H9 (cell line): ENCODE measurements at regions not wholly inside any gene's neighbourhood (a gene's known extent, or its start where the extent isn't known, plus 50 kb on each side); places are given as distances from the start of the nearest gene placed in this dataset.

ENCODE experiments used
- DNase-seq: peaks from one replicate; pipeline ENCODE4 v3.0.0-alpha.2; 2017
- H2AFZ ChIP-seq: one replicate; pipeline ENCODE4 v1.6.1; 2013; ENCODE audit warnings: mild to moderate bottlenecking, low read length, control low read depth, moderate library complexity
- H2AK5ac ChIP-seq: 2 replicates; pipeline ENCODE4 v1.6.1; 2013; ENCODE audit warnings: low read length, control low read depth, mixed read lengths; ENCODE audit not compliant: insufficient read length
- H2BK120ac ChIP-seq: one replicate; pipeline ENCODE4 v1.6.1; 2013; ENCODE audit warnings: low read depth, mild to moderate bottlenecking, low read length, control low read depth, inconsistent platforms; ENCODE audit not compliant: poor library complexity, severe bottlenecking
- H2BK12ac ChIP-seq: 2 replicates; pipeline ENCODE4 v1.6.1; 2013; ENCODE audit warnings: low read length, control low read depth, mixed read lengths, low read depth; ENCODE audit not compliant: insufficient read length
- H2BK15ac ChIP-seq: 2 replicates; pipeline ENCODE4 v1.6.1; 2013; ENCODE audit warnings: low read depth, low read length, control low read depth
- H2BK20ac ChIP-seq: one replicate; pipeline ENCODE4 v1.6.1; 2013; ENCODE audit warnings: low read depth, mild to moderate bottlenecking, low read length, control low read depth, inconsistent platforms; ENCODE audit not compliant: poor library complexity, severe bottlenecking
- H2BK5ac ChIP-seq: 2 replicates; pipeline ENCODE4 v1.6.1; 2013; ENCODE audit warnings: low read length, control low read depth, mixed read lengths; ENCODE audit not compliant: insufficient read length
- H3K14ac ChIP-seq: 2 replicates; pipeline ENCODE4 v1.6.1; 2013; ENCODE audit warnings: low read length, control low read depth; ENCODE audit not compliant: insufficient read depth
- H3K18ac ChIP-seq: 2 replicates; pipeline ENCODE4 v1.6.1; 2013; ENCODE audit warnings: low read depth, mild to moderate bottlenecking, mixed read lengths, low read length, control low read depth; ENCODE audit not compliant: insufficient read length
- H3K23ac ChIP-seq: 2 replicates; pipeline ENCODE4 v1.6.1; 2013; ENCODE audit warnings: low read length, control low read depth, mixed read lengths, low read depth; ENCODE audit not compliant: insufficient read length
- H3K23me2 ChIP-seq: 2 replicates; pipeline ENCODE4 v1.6.1; 2013; ENCODE audit warnings: low read depth, mild to moderate bottlenecking, mixed read lengths, low read length, control low read depth; ENCODE audit not compliant: insufficient read length, poor library complexity, severe bottlenecking
- H3K27ac ChIP-seq: 2 replicates; pipeline ENCODE4 v1.5.1; 2013; ENCODE audit warnings: low read length, control low read depth, mixed read lengths, low read depth; ENCODE audit not compliant: insufficient read length
- H3K27me3 ChIP-seq: 2 replicates; pipeline ENCODE4 v1.6.1; 2013; ENCODE audit warnings: low read length, control low read depth, inconsistent platforms; ENCODE audit not compliant: insufficient read depth
- H3K4ac ChIP-seq: 2 replicates; pipeline ENCODE4 v1.6.1; 2013; ENCODE audit warnings: low read depth, mild to moderate bottlenecking, control low read depth, inconsistent platforms, low read length, moderate library complexity
- H3K4me1 ChIP-seq: 2 replicates; pipeline ENCODE4 v1.6.1; 2013; ENCODE audit warnings: low read length, control low read depth, inconsistent platforms; ENCODE audit not compliant: insufficient read depth
- H3K4me2 ChIP-seq: 2 replicates; pipeline ENCODE4 v1.6.1; 2013; ENCODE audit warnings: low read length, control low read depth, mixed read lengths; ENCODE audit not compliant: insufficient read length, insufficient read depth
- H3K56ac ChIP-seq: 2 replicates; pipeline ENCODE4 v1.6.1; 2013; ENCODE audit warnings: low read depth, mild to moderate bottlenecking, mixed read lengths, low read length, control low read depth; ENCODE audit not compliant: insufficient read length
- H3K79me1 ChIP-seq: 2 replicates; pipeline ENCODE4 v1.6.1; 2013; ENCODE audit warnings: low read depth, mild to moderate bottlenecking, moderate library complexity, low read length, control low read depth, inconsistent platforms; ENCODE audit not compliant: insufficient read depth, poor library complexity, severe bottlenecking
- H3K79me2 ChIP-seq: 2 replicates; pipeline ENCODE4 v1.6.1; 2013; ENCODE audit warnings: low read length, control low read depth, inconsistent platforms; ENCODE audit not compliant: insufficient read depth
- H3K9ac ChIP-seq: 2 replicates; pipeline ENCODE4 v1.6.1; 2013; ENCODE audit warnings: low read length, control low read depth, mixed read lengths; ENCODE audit not compliant: insufficient read length; ENCODE audit errors: extremely low read depth
- H3K9me3 ChIP-seq: one replicate; pipeline ENCODE4 v1.6.1; 2013; ENCODE audit warnings: low read depth, low read length, inconsistent platforms; ENCODE audit not compliant: control insufficient read depth
- H3T11ph ChIP-seq: one replicate; pipeline ENCODE4 v1.6.1; 2013; ENCODE audit warnings: mild to moderate bottlenecking, low read length, control low read depth, inconsistent platforms
- H4K20me1 ChIP-seq: one replicate; pipeline ENCODE4 v1.6.1; 2013; ENCODE audit not compliant: control insufficient read depth, insufficient read length, insufficient read depth
- H4K5ac ChIP-seq: 2 replicates; pipeline ENCODE4 v1.6.1; 2013; ENCODE audit warnings: low read depth, mild to moderate bottlenecking, mixed read lengths, low read length, control low read depth; ENCODE audit not compliant: insufficient read length
- H4K8ac ChIP-seq: replicated peaks from 2 replicates; pipeline ENCODE4 v1.6.1; 2013; ENCODE audit warnings: low read length, control low read depth, mixed read lengths, low read depth; ENCODE audit not compliant: insufficient read length
- H4K91ac ChIP-seq: 2 replicates; pipeline ENCODE4 v1.6.1; 2013; ENCODE audit warnings: low read depth, mild to moderate bottlenecking, moderate library complexity, mixed read lengths, low read length, control low read depth; ENCODE audit not compliant: insufficient read length
- H3K27ac Mint-ChIP-seq, 3 experiments: 2 replicates in 2 of 3; 3 replicates in 1 of 3; pipeline ENCODE4 v1.8.0; 2020 to 2021; ENCODE audit warnings: mixed read lengths in 3 of 3, mild to moderate bottlenecking in 1 of 3, moderate library complexity in 1 of 3
- H3K27me3 Mint-ChIP-seq: 2 replicates; pipeline ENCODE4 v1.8.0; 2021; ENCODE audit warnings: low read depth, mild to moderate bottlenecking, moderate library complexity, mixed read lengths
- H3K36me3 Mint-ChIP-seq, 3 experiments: 2 replicates in 2 of 3; 3 replicates in 1 of 3; pipeline ENCODE4 v1.8.0; 2020 to 2021; ENCODE audit warnings: low read depth in 3 of 3, mixed read lengths in 3 of 3; ENCODE audit not compliant: insufficient read depth in 1 of 3
- H3K4me1 Mint-ChIP-seq, 2 experiments: 2 replicates each; pipeline ENCODE4 v1.8.0; 2020; ENCODE audit warnings: mixed read lengths in 2 of 2
- H3K4me3 Mint-ChIP-seq, 2 experiments: 2 replicates in 1 of 2; 3 replicates in 1 of 2; pipeline ENCODE4 v1.8.0; 2020 to 2021; ENCODE audit warnings: mild to moderate bottlenecking in 2 of 2, mixed read lengths in 2 of 2, moderate library complexity in 1 of 2
- H3K9me3 Mint-ChIP-seq, 2 experiments: 2 replicates in 1 of 2; 3 replicates in 1 of 2; pipeline ENCODE4 v1.8.0; 2020; ENCODE audit warnings: mild to moderate bottlenecking in 2 of 2, mixed read lengths in 2 of 2, moderate library complexity in 1 of 2
- WGBS: extraction: QIAGEN DNeasy Blood & Tissue Kit; methylation state at CpG from one replicate; pipeline ENCODE4 v1.1.7; 2013; ENCODE audit warnings: missing lambda C conversion rate, low lambda C conversion rate, mixed read lengths; ENCODE audit not compliant: insufficient read length; ENCODE audit errors: extremely low coverage; 5-methylcytosine and 5-hydroxymethylcytosine counted together
- TF ChIP-seq, protein P1 (sequence below): fragments of 200-600 bp; sonication (generic); conservative IDR thresholded peaks from 3 replicates; pipeline ENCODE4 v1.8.0; 2021; ENCODE audit warnings: antibody characterized with exemption, mild to moderate bottlenecking

DNA sequence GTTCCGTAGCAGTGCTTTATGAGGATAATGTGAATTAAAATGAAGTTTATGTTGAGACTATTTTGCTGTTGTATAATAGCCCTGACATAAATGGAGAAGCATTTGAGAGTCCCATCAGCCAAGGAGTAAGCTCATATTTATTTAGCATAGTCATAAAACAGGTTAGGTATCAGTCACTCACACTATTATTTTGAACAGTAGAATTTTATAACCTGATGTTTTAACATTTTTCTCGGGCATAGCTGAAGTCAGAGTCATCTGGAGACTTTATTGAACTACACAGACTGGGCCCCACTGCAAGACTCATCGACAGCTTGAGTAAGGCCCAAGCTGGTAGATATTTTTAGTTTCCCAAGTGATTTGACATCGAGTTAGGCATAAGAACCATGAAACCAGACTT is 620.3 kb upstream of the WWC1 start:
- H3K79me2 ChIP-seq, result no peaks in the 10 kb centered on the region
- H3K18ac ChIP-seq, result no peak overlapping the region
- H3T11ph ChIP-seq, result no peak overlapping the region
- H3K14ac ChIP-seq, result no peak overlapping the region
- DNase-seq, result no peak
- H2BK20ac ChIP-seq, result no peak overlapping the region
- no peak overlapping the region for H2AFZ ChIP-seq
- H2BK15ac ChIP-seq, result no peak overlapping the region
- H4K5ac ChIP-seq, result no peak overlapping the region
- no peak overlapping the region for H3K4me3 Mint-ChIP-seq
- H3K23me2 ChIP-seq, result no peaks in the 10 kb centered on the region
- no peaks in the 10 kb centered on the region for H3K9me3 ChIP-seq
- H3K79me1 ChIP-seq, result no peaks in the 10 kb centered on the region
- no CpG with 5 or more reads among the region's 4 CpGs for WGBS
- H3K27ac ChIP-seq, result no peak overlapping the region
- H4K8ac ChIP-seq, result no peak overlapping the region
- H3K4me1 ChIP-seq, result peaks cover 4% of the 10 kb centered on the region; the same call in 1 of the 2 replicates
- no peak overlapping the region for H3K23ac ChIP-seq
- H2BK5ac ChIP-seq, result no peak overlapping the region
- H4K20me1 ChIP-seq, result no peaks in the 10 kb centered on the region
- H3K36me3 Mint-ChIP-seq, result no peaks in the 10 kb centered on the region; a peak in 1 of 7 replicates
- peaks cover 15 to 21% of the 10 kb centered on the region in 2 experiments for H3K4me1 Mint-ChIP-seq
- H3K4ac ChIP-seq, result no peak overlapping the region
- no peak overlapping the region for H3K9ac ChIP-seq
- H3K4me2 ChIP-seq, result no peak overlapping the region
- H2BK120ac ChIP-seq, result no peak overlapping the region
- H2BK12ac ChIP-seq, result no peak overlapping the region
- no peak overlapping the region for H2AK5ac ChIP-seq
- no peak overlapping the region for H4K91ac ChIP-seq
- TF ChIP-seq, protein P1, sequence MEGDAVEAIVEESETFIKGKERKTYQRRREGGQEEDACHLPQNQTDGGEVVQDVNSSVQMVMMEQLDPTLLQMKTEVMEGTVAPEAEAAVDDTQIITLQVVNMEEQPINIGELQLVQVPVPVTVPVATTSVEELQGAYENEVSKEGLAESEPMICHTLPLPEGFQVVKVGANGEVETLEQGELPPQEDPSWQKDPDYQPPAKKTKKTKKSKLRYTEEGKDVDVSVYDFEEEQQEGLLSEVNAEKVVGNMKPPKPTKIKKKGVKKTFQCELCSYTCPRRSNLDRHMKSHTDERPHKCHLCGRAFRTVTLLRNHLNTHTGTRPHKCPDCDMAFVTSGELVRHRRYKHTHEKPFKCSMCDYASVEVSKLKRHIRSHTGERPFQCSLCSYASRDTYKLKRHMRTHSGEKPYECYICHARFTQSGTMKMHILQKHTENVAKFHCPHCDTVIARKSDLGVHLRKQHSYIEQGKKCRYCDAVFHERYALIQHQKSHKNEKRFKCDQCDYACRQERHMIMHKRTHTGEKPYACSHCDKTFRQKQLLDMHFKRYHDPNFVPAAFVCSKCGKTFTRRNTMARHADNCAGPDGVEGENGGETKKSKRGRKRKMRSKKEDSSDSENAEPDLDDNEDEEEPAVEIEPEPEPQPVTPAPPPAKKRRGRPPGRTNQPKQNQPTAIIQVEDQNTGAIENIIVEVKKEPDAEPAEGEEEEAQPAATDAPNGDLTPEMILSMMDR, result no peak
- no peaks in the 10 kb centered on the region for H3K27me3 ChIP-seq
- peaks cover 0 to 3% of the 10 kb centered on the region in 2 experiments; a peak in 3 of 5 replicates for H3K9me3 Mint-ChIP-seq
- H3K27ac Mint-ChIP-seq, result no peak overlapping the region
- no peaks in the 10 kb centered on the region for H3K27me3 Mint-ChIP-seq
- no peak overlapping the region for H3K56ac ChIP-seq
